GM04504 (cell line): ENCODE measurements at regions not wholly inside any gene's neighbourhood (a gene's known extent, or its start where the extent isn't known, plus 50 kb on each side); places are given as distances from the start of the nearest gene placed in this dataset.

ENCODE experiments used
- DNase-seq: peaks from one replicate; pipeline ENCODE4 v3.0.0-alpha.2; 2012; ENCODE audit warnings: low read depth

- DNase-seq = no peak
Measured at GRCh38 chr10:78299851-78300468, 266.3 kb downstream of the RPS24 start.

- DNase-seq = no peak
Measured at GRCh38 chr10:78300526-78300925, 266.9 kb downstream of the RPS24 start.

GRCh38 chr10:78301481-78301880 lies 267.8 kb downstream of the RPS24 start:
- DNase-seq = no peak

GRCh38 chr10:78301891-78302738 lies 268.5 kb downstream of the RPS24 start:
- DNase-seq = no peak

- DNase-seq = no peak
Measured at GRCh38 chr10:78302739-78302988, 269.0 kb downstream of the RPS24 start.

GRCh38 chr10:78302989-78303854 lies 269.6 kb downstream of the RPS24 start:
- peak; percentile 91 for DNase-seq

GRCh38 chr10:78304091-78305045 lies 270.7 kb downstream of the RPS24 start:
- no peak for DNase-seq

- DNase-seq = no peak
Measured at GRCh38 chr10:78305311-78305710, 271.6 kb downstream of the RPS24 start.

GRCh38 chr10:78306358-78306757 lies 272.7 kb downstream of the RPS24 start:
- DNase-seq = no peak

- no peak for DNase-seq
Measured at GRCh38 chr10:78307576-78307975, 273.9 kb downstream of the RPS24 start.

- no peak for DNase-seq
Measured at GRCh38 chr10:78309536-78310237, 276.0 kb downstream of the RPS24 start.

- DNase-seq = no peak
Measured at GRCh38 chr10:78310481-78311080, 276.9 kb downstream of the RPS24 start.

GRCh38 chr10:78312197-78313047 lies 278.8 kb downstream of the RPS24 start:
- no peak for DNase-seq

GRCh38 chr10:78313048-78313381 lies 279.4 kb downstream of the RPS24 start:
- no peak for DNase-seq

GRCh38 chr10:78313636-78314035 lies 280.0 kb downstream of the RPS24 start:
- no peak for DNase-seq

GRCh38 chr10:78314651-78315050 lies 281.0 kb downstream of the RPS24 start:
- DNase-seq = no peak

GRCh38 chr10:78316451-78316931 lies 282.8 kb downstream of the RPS24 start:
- peak; percentile 83 for DNase-seq

GRCh38 chr10:78318305-78318704 lies 284.6 kb downstream of the RPS24 start:
- DNase-seq = no peak

- DNase-seq = no peak
Measured at GRCh38 chr10:78319371-78319770, 285.7 kb downstream of the RPS24 start.

- DNase-seq = no peak
Measured at GRCh38 chr10:78319841-78320240, 286.2 kb downstream of the RPS24 start.
